SK-N-SH (cell line): ENCODE measurements at regions not wholly inside any gene's neighbourhood (a gene's known extent, or its start where the extent isn't known, plus 50 kb on each side); places are given as distances from the start of the nearest gene placed in this dataset.

Experiments used
- CTCF ChIA-PET: fragments of 300-600, 350-600 bp; formaldehyde crosslinking; extraction: SDS; loops from one replicate; lab custom pipeline; 2021; lab: Yijun Ruan, JAX
- POLR2A ChIA-PET: fragments of 350-600 bp; sonication (Branson Sonifier 250); formaldehyde crosslinking; extraction: SDS; loops from one replicate; lab custom pipeline; 2020; ENCODE audit warnings: antibody characterized with exemption, inconsistent platforms; lab: Yijun Ruan, JAX
- DNase-seq: peaks from one replicate; pipeline ENCODE4 v3.0.0; 2012
- H2AFZ ChIP-seq: fragments of 200-600 bp; sonication (generic); 2 replicates; pipeline ENCODE4 v1.8.1; 2016; ENCODE audit warnings: antibody characterized with exemption, mild to moderate bottlenecking, low read depth
- H3F3A ChIP-seq: fragments of 200-600 bp; sonication (generic); replicated peaks from 2 replicates; pipeline ENCODE3; 2016; ENCODE audit warnings: antibody characterized with exemption, mild to moderate bottlenecking; ENCODE audit not compliant: insufficient read depth
- H3K27ac ChIP-seq, 2 experiments: fragments of 200-500 bp in 1 of 2; fragments of 200-600 bp in 1 of 2; sonication (Bioruptor generic) in 1 of 2; sonication (generic), shearing (Covaris generic) in 1 of 2; 2 replicates each; pipeline versions ENCODE4 v1.5.1 to v1.6.1; 2014 to 2016; ENCODE audit warnings: low read depth in 2 of 2, inconsistent platforms in 1 of 2, low read length in 1 of 2, mild to moderate bottlenecking in 1 of 2, mixed read lengths in 1 of 2
- H3K27me3 ChIP-seq: fragments of 200-600 bp; sonication (generic), shearing (Covaris generic); 2 replicates; pipeline ENCODE4 v1.6.1; 2016; ENCODE audit warnings: mixed run types; ENCODE audit not compliant: insufficient read depth
- H3K36me3 ChIP-seq, 2 experiments: fragments of 200-500 bp in 1 of 2; fragments of 200-600 bp in 1 of 2; sonication (Bioruptor generic) in 1 of 2; sonication (generic) in 1 of 2; replicated peaks in 1 of 2; 2 replicates each; pipeline versions ENCODE3 to v1.5.1; 2014 to 2016; ENCODE audit warnings: low read length in 1 of 2, mild to moderate bottlenecking in 1 of 2; ENCODE audit not compliant: insufficient read depth in 2 of 2, control insufficient read depth in 1 of 2
- H3K4me1 ChIP-seq, 2 experiments: fragments of 200-500 bp in 1 of 2; fragments of 200-600 bp in 1 of 2; sonication (Bioruptor generic) in 1 of 2; sonication (generic), shearing (Covaris generic) in 1 of 2; 2 replicates each; pipeline versions ENCODE4 v1.5.1 to v1.6.1; 2014 to 2016; ENCODE audit warnings: low read depth in 1 of 2, low read length in 1 of 2, mixed run types in 1 of 2; ENCODE audit not compliant: insufficient read depth in 2 of 2, control insufficient read depth in 1 of 2
- H3K4me2 ChIP-seq: fragments of 200-600 bp; sonication (generic), shearing (Covaris generic); 2 replicates; pipeline ENCODE4 v1.6.1; 2017; ENCODE audit warnings: mixed run types
- H3K4me3 ChIP-seq, 2 experiments: fragments of 200-500 bp in 1 of 2; fragments of 200-600 bp in 1 of 2; sonication (Bioruptor generic) in 1 of 2; sonication (generic), shearing (Covaris generic) in 1 of 2; 2 replicates each; pipeline versions ENCODE4 v1.5.1 to v1.8.1; 2014 to 2016; ENCODE audit warnings: low read depth in 2 of 2, inconsistent platforms in 1 of 2, low read length in 1 of 2, mild to moderate bottlenecking in 1 of 2, mixed read lengths in 1 of 2, moderate library complexity in 1 of 2
- H3K79me2 ChIP-seq: fragments of 200-600 bp; sonication (generic); 2 replicates; pipeline ENCODE4 v1.8.1; 2017; ENCODE audit warnings: mild to moderate bottlenecking; ENCODE audit not compliant: insufficient read depth
- H3K9ac ChIP-seq: fragments of 200-600 bp; sonication (generic); 2 replicates; pipeline ENCODE4 v1.6.1; 2017; ENCODE audit warnings: mixed run types
- H3K9me2 ChIP-seq: fragments of 200-600 bp; sonication (generic); 2 replicates; pipeline ENCODE4 v1.6.1; 2017; ENCODE audit warnings: mixed run types
- H3K9me3 ChIP-seq: fragments of 200-600 bp; sonication (generic); 2 replicates; pipeline ENCODE4 v1.6.1; 2017; ENCODE audit warnings: mixed run types, mild to moderate bottlenecking, moderate library complexity
- H4K20me1 ChIP-seq: fragments of 200-600 bp; sonication (generic); 2 replicates; pipeline ENCODE4 v1.6.1; 2017; ENCODE audit warnings: mild to moderate bottlenecking, mixed run types; ENCODE audit not compliant: insufficient read depth
- EP300 ChIP-seq, 2 experiments: IDR thresholded peaks; 2 replicates each; pipeline versions ENCODE4 v1.4.0 to v1.6.1; 2012; ENCODE audit warnings: borderline replicate concordance in 1 of 2, low read depth in 1 of 2, low read length in 1 of 2
- FOSL2 ChIP-seq: IDR thresholded peaks from 2 replicates; pipeline ENCODE4 v1.4.0; 2012; ENCODE audit warnings: low read depth, mild to moderate bottlenecking, moderate library complexity, borderline replicate concordance
- FOXJ3 ChIP-seq: sonication (generic); formaldehyde crosslinking; IDR thresholded peaks from 2 replicates; pipeline ENCODE4 v1.5.1; 2020; ENCODE audit warnings: mild to moderate bottlenecking, missing genetic modification reagents
- FOXM1 ChIP-seq: IDR thresholded peaks from 2 replicates; pipeline ENCODE4 v1.4.0; 2012; ENCODE audit warnings: low read depth, mild to moderate bottlenecking
- GABPA ChIP-seq: IDR thresholded peaks from 2 replicates; pipeline ENCODE4 v1.4.0; 2012; ENCODE audit warnings: low read depth, mild to moderate bottlenecking
- GATA2 ChIP-seq: sonication (generic); formaldehyde crosslinking; IDR thresholded peaks from 2 replicates; pipeline ENCODE4 v1.5.0; 2020; ENCODE audit warnings: mild to moderate bottlenecking, missing genetic modification reagents
- JUND ChIP-seq: IDR thresholded peaks from 2 replicates; pipeline ENCODE4 v1.4.0; 2012
- MXI1 ChIP-seq: IDR thresholded peaks from 2 replicates; pipeline ENCODE4 v1.6.1; 2012; ENCODE audit warnings: mild to moderate bottlenecking, low read depth, low read length, improper control_type of control experiment
- NFIC ChIP-seq: IDR thresholded peaks from 2 replicates; pipeline ENCODE4 v1.4.0; 2012; ENCODE audit warnings: borderline replicate concordance
- NRF1 ChIP-seq: IDR thresholded peaks from 2 replicates; pipeline ENCODE4 v1.6.1; 2012; ENCODE audit warnings: low read depth, mild to moderate bottlenecking, low read length
- POLR2AphosphoS5 ChIP-seq: IDR thresholded peaks from 2 replicates; pipeline ENCODE4 v1.6.1; 2012; ENCODE audit warnings: low read depth, low read length
- RAD21 ChIP-seq: IDR thresholded peaks from 2 replicates; pipeline ENCODE4 v1.6.1; 2012; ENCODE audit warnings: mild to moderate bottlenecking, low read length
- RCOR1 ChIP-seq: fragments of 150-350 bp; IDR thresholded peaks from 2 replicates; pipeline ENCODE4 v1.6.1; 2017; ENCODE audit warnings: antibody characterized with exemption, low read length
- RXRA ChIP-seq: IDR thresholded peaks from 2 replicates; pipeline ENCODE4 v1.4.0; 2012; ENCODE audit warnings: low read depth, mild to moderate bottlenecking, borderline replicate concordance
- SIN3A ChIP-seq: IDR thresholded peaks from 2 replicates; pipeline ENCODE4 v1.6.1; 2012; ENCODE audit warnings: low read depth, mild to moderate bottlenecking, low read length, moderate library complexity, borderline replicate concordance
- SMC3 ChIP-seq: IDR thresholded peaks from 2 replicates; pipeline ENCODE4 v1.6.1; 2012; ENCODE audit warnings: low read depth, low read length, improper control_type of control experiment
- TAF1 ChIP-seq: IDR thresholded peaks from 2 replicates; pipeline ENCODE4 v1.6.1; 2012; ENCODE audit warnings: low read depth, mild to moderate bottlenecking, low read length, moderate library complexity, borderline replicate concordance
- TCF12 ChIP-seq: IDR thresholded peaks from 2 replicates; pipeline ENCODE4 v1.4.0; 2012
- TEAD4 ChIP-seq: IDR thresholded peaks from 2 replicates; pipeline ENCODE4 v1.4.0; 2012; ENCODE audit warnings: mild to moderate bottlenecking, borderline replicate concordance; ENCODE audit not compliant: insufficient read depth
- USF1 ChIP-seq: IDR thresholded peaks from 2 replicates; pipeline ENCODE4 v1.4.0; 2012; ENCODE audit warnings: low read depth, borderline replicate concordance
- WGBS: methylation state at CpG from one replicate; pipeline ENCODE4 v1.1.6; 2017; ENCODE audit warnings: low lambda C conversion rate; 5-methylcytosine and 5-hydroxymethylcytosine counted together
- TF ChIP-seq, protein P1 (sequence below): IDR thresholded peaks from 2 replicates; pipeline ENCODE4 v1.4.0; 2012; ENCODE audit warnings: low read depth, borderline replicate concordance
- TF ChIP-seq, protein P2 (sequence below): IDR thresholded peaks from 2 replicates; pipeline ENCODE4 v1.6.1; 2012; ENCODE audit warnings: mild to moderate bottlenecking, low read depth, low read length, moderate library complexity

DNA sequence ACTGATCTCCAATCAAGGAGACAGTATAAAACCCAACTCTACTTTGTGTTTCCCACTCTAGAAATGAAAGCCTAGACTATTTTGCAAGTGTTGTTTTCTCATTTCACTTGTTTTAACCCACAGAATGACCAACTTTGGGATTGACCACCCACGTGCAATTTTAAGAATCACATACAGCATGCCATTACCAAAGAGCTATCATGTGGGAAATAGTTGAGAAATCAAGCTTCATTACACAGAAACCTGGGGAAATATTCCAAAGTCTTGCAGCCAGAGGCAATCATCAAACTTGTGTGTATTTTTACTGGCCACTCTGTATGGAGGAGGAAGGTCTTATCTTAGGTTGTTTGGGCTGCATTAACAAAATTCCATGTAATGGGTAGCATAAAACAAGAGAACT lies 451.4 kb upstream of the DAB2 start:
- Histone ChIP-seq H4K20me1 (no peaks in the 10 kb centered on the region), H3K27me3 (no peaks in the 10 kb centered on the region), H3K4me3 (no peak overlapping the region), H3K27ac (no peak overlapping the region), H3K4me1 (no peaks in the 10 kb centered on the region), H3K4me2 (no peak overlapping the region), H3K36me3 (no peaks in the 10 kb centered on the region), H3K79me2 (no peaks in the 10 kb centered on the region), H2AFZ (no peak overlapping the region), H3F3A (no peaks in the 10 kb centered on the region)
- WGBS = 0% methylated on average over 1 of the region's 1 CpG
- POLR2A ChIA-PET = no interaction called here
- TF ChIP-seq EP300 (IDR thresholded peaks at IDR 0.05; ENCODE audit: borderline replicate concordance in 1 of 2, low read depth in 1 of 2, low read length in 1 of 2) = no peak
- no peak for TF ChIP-seq GATA2
- TF ChIP-seq MXI1 = no peak
- no peak for TF ChIP-seq FOXM1
- no peak for TF ChIP-seq FOXJ3
- TF ChIP-seq SIN3A = no peak
- no peak for TF ChIP-seq NFIC
- no peak for TF ChIP-seq TCF12
- TF ChIP-seq RAD21 = no peak
- TF ChIP-seq RXRA = no peak
- TF ChIP-seq FOSL2 = no peak
- TF ChIP-seq NRF1 = no peak
- TF ChIP-seq TEAD4 = no peak
- TF ChIP-seq, all 33 proteins: peak for 0
- H3K9me2 ChIP-seq = no peaks in the 10 kb centered on the region
- CTCF ChIA-PET = no interaction called here
- DNase-seq = no peak
- no peaks in the 10 kb centered on the region for H3K9me3 ChIP-seq
- H3K9ac ChIP-seq = no peak overlapping the region

- no peak overlapping the region for H2AFZ ChIP-seq
- no peaks in the 10 kb centered on the region for H3K27me3 ChIP-seq
- CTCF ChIA-PET = no interaction called here
- H3F3A ChIP-seq = no peaks in the 10 kb centered on the region
- H3K9me2 ChIP-seq = no peaks in the 10 kb centered on the region
- DNase-seq = no peak
- no peak overlapping the region for H3K4me2 ChIP-seq
- POLR2A ChIA-PET = no interaction called here
- TF ChIP-seq NFIC = no peak
- no peak for TF ChIP-seq POLR2AphosphoS5
- TF ChIP-seq TCF12 = no peak
- TF ChIP-seq JUND = no peak
- TF ChIP-seq FOXM1 = no peak
- TF ChIP-seq SMC3 = no peak
- no peak for TF ChIP-seq RAD21
- TF ChIP-seq FOXJ3 = no peak
- no peak for TF ChIP-seq USF1
- no peak for TF ChIP-seq RCOR1
- TF ChIP-seq, protein P1, sequence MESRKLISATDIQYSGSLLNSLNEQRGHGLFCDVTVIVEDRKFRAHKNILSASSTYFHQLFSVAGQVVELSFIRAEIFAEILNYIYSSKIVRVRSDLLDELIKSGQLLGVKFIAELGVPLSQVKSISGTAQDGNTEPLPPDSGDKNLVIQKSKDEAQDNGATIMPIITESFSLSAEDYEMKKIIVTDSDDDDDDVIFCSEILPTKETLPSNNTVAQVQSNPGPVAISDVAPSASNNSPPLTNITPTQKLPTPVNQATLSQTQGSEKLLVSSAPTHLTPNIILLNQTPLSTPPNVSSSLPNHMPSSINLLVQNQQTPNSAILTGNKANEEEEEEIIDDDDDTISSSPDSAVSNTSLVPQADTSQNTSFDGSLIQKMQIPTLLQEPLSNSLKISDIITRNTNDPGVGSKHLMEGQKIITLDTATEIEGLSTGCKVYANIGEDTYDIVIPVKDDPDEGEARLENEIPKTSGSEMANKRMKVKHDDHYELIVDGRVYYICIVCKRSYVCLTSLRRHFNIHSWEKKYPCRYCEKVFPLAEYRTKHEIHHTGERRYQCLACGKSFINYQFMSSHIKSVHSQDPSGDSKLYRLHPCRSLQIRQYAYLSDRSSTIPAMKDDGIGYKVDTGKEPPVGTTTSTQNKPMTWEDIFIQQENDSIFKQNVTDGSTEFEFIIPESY = no peak
- no peak for TF ChIP-seq SIN3A
- TF ChIP-seq, protein P2, sequence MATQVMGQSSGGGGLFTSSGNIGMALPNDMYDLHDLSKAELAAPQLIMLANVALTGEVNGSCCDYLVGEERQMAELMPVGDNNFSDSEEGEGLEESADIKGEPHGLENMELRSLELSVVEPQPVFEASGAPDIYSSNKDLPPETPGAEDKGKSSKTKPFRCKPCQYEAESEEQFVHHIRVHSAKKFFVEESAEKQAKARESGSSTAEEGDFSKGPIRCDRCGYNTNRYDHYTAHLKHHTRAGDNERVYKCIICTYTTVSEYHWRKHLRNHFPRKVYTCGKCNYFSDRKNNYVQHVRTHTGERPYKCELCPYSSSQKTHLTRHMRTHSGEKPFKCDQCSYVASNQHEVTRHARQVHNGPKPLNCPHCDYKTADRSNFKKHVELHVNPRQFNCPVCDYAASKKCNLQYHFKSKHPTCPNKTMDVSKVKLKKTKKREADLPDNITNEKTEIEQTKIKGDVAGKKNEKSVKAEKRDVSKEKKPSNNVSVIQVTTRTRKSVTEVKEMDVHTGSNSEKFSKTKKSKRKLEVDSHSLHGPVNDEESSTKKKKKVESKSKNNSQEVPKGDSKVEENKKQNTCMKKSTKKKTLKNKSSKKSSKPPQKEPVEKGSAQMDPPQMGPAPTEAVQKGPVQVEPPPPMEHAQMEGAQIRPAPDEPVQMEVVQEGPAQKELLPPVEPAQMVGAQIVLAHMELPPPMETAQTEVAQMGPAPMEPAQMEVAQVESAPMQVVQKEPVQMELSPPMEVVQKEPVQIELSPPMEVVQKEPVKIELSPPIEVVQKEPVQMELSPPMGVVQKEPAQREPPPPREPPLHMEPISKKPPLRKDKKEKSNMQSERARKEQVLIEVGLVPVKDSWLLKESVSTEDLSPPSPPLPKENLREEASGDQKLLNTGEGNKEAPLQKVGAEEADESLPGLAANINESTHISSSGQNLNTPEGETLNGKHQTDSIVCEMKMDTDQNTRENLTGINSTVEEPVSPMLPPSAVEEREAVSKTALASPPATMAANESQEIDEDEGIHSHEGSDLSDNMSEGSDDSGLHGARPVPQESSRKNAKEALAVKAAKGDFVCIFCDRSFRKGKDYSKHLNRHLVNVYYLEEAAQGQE = no peak
- no peak for TF ChIP-seq GABPA
- TF ChIP-seq TAF1 = no peak
- TF ChIP-seq, all 33 proteins: peak for 0
- no peaks in the 10 kb centered on the region for H3K36me3 ChIP-seq
- H4K20me1 ChIP-seq = no peaks in the 10 kb centered on the region
- no peaks in the 10 kb centered on the region for H3K4me1 ChIP-seq
- no peak overlapping the region for H3K9ac ChIP-seq
- H3K79me2 ChIP-seq = no peaks in the 10 kb centered on the region
- no peak overlapping the region for H3K4me3 ChIP-seq
- H3K9me3 ChIP-seq = no peaks in the 10 kb centered on the region
- H3K27ac ChIP-seq = no peak overlapping the region
Observed at GRCh38 chr5:39870137-39870536, 445.4 kb upstream of the DAB2 start.
